Activated naive CD4-positive, alpha-beta T cell treated with anti-CD3 and anti-CD28 coated beads for 36 hours (primary cell): ENCODE measurements at regions not wholly inside any gene's neighbourhood (a gene's known extent, or its start where the extent isn't known, plus 50 kb on each side); places are given as distances from the start of the nearest gene placed in this dataset.

Source experiments
- CTCF ChIA-PET: fragments of 350-600 bp; sonication (Branson Sonifier 250); formaldehyde crosslinking; loops from one replicate; lab custom pipeline; 2021; ENCODE audit warnings: antibody characterized with exemption; lab: Charles Lee
- DNase-seq: peaks from one replicate; pipeline ENCODE4 v3.0.0-alpha.2; 2020
- H3K27ac Mint-ChIP-seq: one replicate; pipeline ENCODE4 v1.8.0; 2021; ENCODE audit warnings: mild to moderate bottlenecking, mixed read lengths
- H3K27me3 Mint-ChIP-seq: one replicate; pipeline ENCODE4 v1.8.0; 2021; ENCODE audit warnings: low read depth, mixed read lengths
- H3K36me3 Mint-ChIP-seq: one replicate; pipeline ENCODE4 v1.8.0; 2021; ENCODE audit warnings: low read depth, mixed read lengths
- H3K4me1 Mint-ChIP-seq: one replicate; pipeline ENCODE4 v1.8.0; 2021; ENCODE audit warnings: low read depth, mixed read lengths
- H3K4me3 Mint-ChIP-seq: one replicate; pipeline ENCODE4 v1.8.0; 2021; ENCODE audit warnings: mild to moderate bottlenecking, moderate library complexity, mixed read lengths
- H3K9me3 Mint-ChIP-seq: one replicate; pipeline ENCODE4 v1.8.0; 2021; ENCODE audit warnings: mixed read lengths
- intact Hi-C: fragments of 100-400 bp; cut with micrococcal nuclease; formaldehyde crosslinking; loops from one replicate; pipeline ENCODE4 v1.15.1; 2023

DNA sequence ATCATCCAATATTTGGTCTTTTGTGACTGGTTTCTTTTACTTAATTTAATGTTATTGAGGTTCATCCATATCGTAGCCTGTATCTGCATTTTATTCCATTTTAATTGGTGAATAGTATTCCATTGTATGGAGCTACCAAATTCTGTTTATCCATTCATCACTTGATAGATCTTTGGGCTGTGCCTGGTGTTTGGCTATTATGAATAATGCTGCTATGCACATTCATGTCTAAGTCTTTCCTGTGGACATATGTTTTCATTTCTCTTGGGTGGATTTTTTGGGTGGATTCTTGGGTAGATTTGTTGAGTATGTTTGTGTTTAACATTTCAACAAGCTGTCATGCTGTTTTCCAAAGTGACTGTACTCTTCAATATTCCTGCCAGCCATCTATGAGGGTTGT is 52.5 kb upstream of the NEDD4L start:
- intact Hi-C loops = no loop called here
- Mint-ChIP-seq H3K4me3 (no peak overlapping the region), H3K27ac (no peak overlapping the region), H3K36me3 (no peaks in the 10 kb centered on the region), H3K27me3 (peaks cover 2% of the 10 kb centered on the region), H3K9me3 (no peaks in the 10 kb centered on the region), H3K4me1 (no peaks in the 10 kb centered on the region)
- CTCF ChIA-PET = no interaction called here
- no peak for DNase-seq

GRCh38 chr18:57989536-57989935 is 54.5 kb upstream of the NEDD4L start:
- H3K4me3 Mint-ChIP-seq = no peak overlapping the region
- H3K4me1 Mint-ChIP-seq = no peaks in the 10 kb centered on the region
- no peaks in the 10 kb centered on the region for H3K36me3 Mint-ChIP-seq
- peaks cover 2% of the 10 kb centered on the region for H3K27me3 Mint-ChIP-seq
- intact Hi-C loops = no loop called here
- CTCF ChIA-PET = interaction anchor here (0.5 to 0.9 kb wide), 2 partner anchors 192 to 933 kb away, joined by 3 to 4 read pairs; no protein-coding TSS in a partner anchor
- DNase-seq = no peak
- H3K27ac Mint-ChIP-seq = no peak overlapping the region
- no peaks in the 10 kb centered on the region for H3K9me3 Mint-ChIP-seq

GRCh38 chr18:57984490-57985115 is 59.4 kb upstream of the NEDD4L start:
- no peaks in the 10 kb centered on the region for H3K27me3 Mint-ChIP-seq
- no peak for DNase-seq
- no peak overlapping the region for H3K27ac Mint-ChIP-seq
- no peaks in the 10 kb centered on the region for H3K36me3 Mint-ChIP-seq
- H3K4me3 Mint-ChIP-seq = no peak overlapping the region
- H3K9me3 Mint-ChIP-seq = no peaks in the 10 kb centered on the region
- CTCF ChIA-PET = no interaction called here
- H3K4me1 Mint-ChIP-seq = no peaks in the 10 kb centered on the region
- intact Hi-C loops = no loop called here

- Mint-ChIP-seq H3K4me3 (no peak overlapping the region), H3K27ac (no peak overlapping the region), H3K27me3 (no peaks in the 10 kb centered on the region), H3K9me3 (no peaks in the 10 kb centered on the region), H3K36me3 (no peaks in the 10 kb centered on the region), H3K4me1 (no peaks in the 10 kb centered on the region)
- DNase-seq = no peak
- CTCF ChIA-PET = no interaction called here
- intact Hi-C loops = no loop called here
Measured at GRCh38 chr18:57983965-57984364, 60.1 kb upstream of the NEDD4L start.

DNA sequence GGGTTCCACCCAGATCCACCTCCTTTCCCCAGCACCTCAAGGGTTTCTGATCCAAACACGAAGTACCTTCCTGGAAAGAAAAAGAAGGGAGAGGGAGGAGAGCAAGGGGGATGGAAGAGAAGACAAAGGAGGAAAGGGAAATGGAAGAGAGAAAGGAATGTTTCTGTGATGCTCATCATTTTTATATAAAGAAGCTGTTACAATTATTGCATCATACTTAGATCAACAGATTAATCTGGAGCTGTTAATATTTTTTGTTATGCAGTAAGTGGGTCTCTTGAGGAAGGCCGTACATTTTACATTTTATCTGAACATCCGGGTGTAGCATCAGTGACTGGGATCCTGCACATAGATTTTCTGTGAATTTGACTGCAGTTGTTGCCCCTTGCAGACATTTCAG is 60.6 kb upstream of the NEDD4L start:
- no peak for DNase-seq
- intact Hi-C loops = no loop called here
- CTCF ChIA-PET = interaction anchor here (1.5 kb wide), 1 partner anchor 208 kb away, joined by 4 read pairs; no protein-coding TSS in a partner anchor
- Mint-ChIP-seq H3K4me3 (no peak overlapping the region), H3K4me1 (no peaks in the 10 kb centered on the region), H3K36me3 (no peaks in the 10 kb centered on the region), H3K27me3 (no peaks in the 10 kb centered on the region), H3K9me3 (no peaks in the 10 kb centered on the region), H3K27ac (no peak overlapping the region)

DNA sequence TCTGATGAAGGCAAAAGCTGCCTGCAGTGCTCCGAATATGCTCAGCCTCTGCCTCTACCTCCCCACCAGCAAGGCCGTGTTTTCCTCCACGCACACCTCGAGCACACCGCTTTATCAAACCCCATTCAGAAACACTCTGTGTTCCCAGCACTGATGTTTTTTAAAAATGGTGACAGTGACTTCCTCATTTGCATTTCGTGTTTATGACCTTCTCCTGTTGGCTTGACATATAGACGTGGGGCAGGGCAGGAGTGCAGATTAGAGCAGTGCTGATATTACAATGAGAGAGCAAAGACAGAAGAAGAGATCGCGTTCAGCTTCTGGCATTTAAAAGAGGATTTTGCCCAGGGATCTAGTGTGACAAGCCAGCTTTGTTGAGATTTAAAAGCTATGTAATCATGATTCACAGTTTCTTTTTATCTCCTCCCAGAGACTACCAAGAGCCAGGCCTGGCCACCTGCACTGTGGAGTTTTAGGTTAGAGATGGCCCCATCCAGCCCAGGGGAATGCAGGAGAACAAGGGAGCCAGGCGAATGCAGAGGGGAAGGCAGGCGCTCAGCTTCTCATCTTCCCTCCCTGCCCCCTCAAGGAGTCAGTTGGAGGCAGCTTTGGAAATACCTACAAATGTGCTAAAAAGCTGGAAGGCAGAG is 61.5 kb upstream of the NEDD4L start:
- DNase-seq = no peak
- H3K27me3 Mint-ChIP-seq = peaks cover 1% of the 10 kb centered on the region
- H3K9me3 Mint-ChIP-seq = no peaks in the 10 kb centered on the region
- no peak overlapping the region for H3K27ac Mint-ChIP-seq
- CTCF ChIA-PET = interaction anchor here (0.8 to 1.5 kb wide), 2 partner anchors 61 to 209 kb away, joined by 3 to 4 read pairs; no protein-coding TSS in a partner anchor
- no peak overlapping the region for H3K4me3 Mint-ChIP-seq
- intact Hi-C loops = no loop called here
- no peaks in the 10 kb centered on the region for H3K4me1 Mint-ChIP-seq
- no peaks in the 10 kb centered on the region for H3K36me3 Mint-ChIP-seq

- Mint-ChIP-seq H3K27me3 (peaks cover 1% of the 10 kb centered on the region), H3K4me1 (no peaks in the 10 kb centered on the region), H3K27ac (no peak overlapping the region), H3K36me3 (no peaks in the 10 kb centered on the region), H3K4me3 (no peak overlapping the region), H3K9me3 (no peaks in the 10 kb centered on the region)
- CTCF ChIA-PET = no interaction called here
- DNase-seq = no peak
- intact Hi-C loops = no loop called here
Measured at GRCh38 chr18:57981308-57982028, 62.6 kb upstream of the NEDD4L start.

DNA sequence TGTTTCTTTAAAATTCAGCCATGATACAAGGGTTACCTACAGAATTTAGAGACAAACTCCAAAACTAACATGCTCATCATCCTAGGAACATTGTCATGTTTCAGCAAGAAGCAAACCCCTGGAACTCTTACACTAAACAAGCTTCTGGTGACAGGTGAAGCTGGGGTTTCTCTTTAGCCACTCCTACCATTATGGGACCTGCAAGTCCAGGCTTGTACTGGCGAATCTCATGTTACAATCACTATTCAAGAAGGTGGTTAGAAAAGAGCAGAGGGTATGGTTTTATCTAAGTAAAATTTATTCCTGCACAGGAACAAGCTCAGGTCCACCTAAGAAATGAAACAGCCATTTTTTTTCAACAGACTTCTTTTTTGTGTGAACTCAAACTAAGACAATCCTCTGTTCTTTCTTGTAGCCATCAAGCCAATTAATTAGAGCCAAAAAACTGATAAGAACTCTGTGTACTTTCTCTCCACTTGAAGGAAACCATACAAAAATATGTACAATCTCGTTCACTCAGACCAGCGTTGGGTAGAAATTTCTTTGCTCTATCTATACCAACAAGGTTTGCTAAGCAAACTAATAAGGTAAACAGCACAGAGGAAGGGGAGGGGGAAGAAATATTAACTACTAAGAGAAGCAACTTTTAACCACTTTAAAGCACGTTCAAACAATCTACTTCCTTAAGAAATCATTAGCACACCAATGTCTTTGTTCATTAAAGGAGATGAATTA is 63.3 kb upstream of the NEDD4L start:
- CTCF ChIA-PET = no interaction called here
- peaks cover 1% of the 10 kb centered on the region for H3K27me3 Mint-ChIP-seq
- H3K4me3 Mint-ChIP-seq = no peak overlapping the region
- no peaks in the 10 kb centered on the region for H3K9me3 Mint-ChIP-seq
- H3K36me3 Mint-ChIP-seq = no peaks in the 10 kb centered on the region
- H3K27ac Mint-ChIP-seq = no peak overlapping the region
- H3K4me1 Mint-ChIP-seq = no peaks in the 10 kb centered on the region
- intact Hi-C loops = no loop called here
- no peak for DNase-seq

GRCh38 chr18:57976230-57976773 is 67.7 kb upstream of the NEDD4L start:
- no peak for DNase-seq
- no peak overlapping the region for H3K4me3 Mint-ChIP-seq
- peaks cover 6% of the 10 kb centered on the region for H3K27me3 Mint-ChIP-seq
- H3K36me3 Mint-ChIP-seq = no peaks in the 10 kb centered on the region
- intact Hi-C loops = no loop called here
- no peaks in the 10 kb centered on the region for H3K4me1 Mint-ChIP-seq
- no peaks in the 10 kb centered on the region for H3K9me3 Mint-ChIP-seq
- CTCF ChIA-PET = interaction anchor here (1.4 kb wide), 1 partner anchor 146 kb away, joined by 3 read pairs; no protein-coding TSS in a partner anchor
- no peak overlapping the region for H3K27ac Mint-ChIP-seq

- DNase-seq = no peak
- Mint-ChIP-seq H3K27ac (no peak overlapping the region), H3K9me3 (no peaks in the 10 kb centered on the region), H3K27me3 (peaks cover 6% of the 10 kb centered on the region), H3K4me1 (no peaks in the 10 kb centered on the region), H3K36me3 (no peaks in the 10 kb centered on the region), H3K4me3 (no peak overlapping the region)
- CTCF ChIA-PET = interaction anchor here (1.4 kb wide), 1 partner anchor 146 kb away, joined by 3 read pairs; no protein-coding TSS in a partner anchor
- intact Hi-C loops = no loop called here
Measured at GRCh38 chr18:57975805-57976204, 68.2 kb upstream of the NEDD4L start.

GRCh38 chr18:57974585-57975265 is 69.3 kb upstream of the NEDD4L start:
- Mint-ChIP-seq H3K4me3 (no peak overlapping the region), H3K27ac (no peak overlapping the region), H3K9me3 (no peaks in the 10 kb centered on the region), H3K27me3 (peaks cover 6% of the 10 kb centered on the region), H3K4me1 (no peaks in the 10 kb centered on the region), H3K36me3 (no peaks in the 10 kb centered on the region)
- DNase-seq = no peak
- CTCF ChIA-PET = no interaction called here
- intact Hi-C loops = loop anchor here (5.0 kb wide), 1 partner anchor 68 kb away; the partner anchor contains the start of gene NEDD4L
